CD4-positive, alpha-beta T cell treated with Interleukin-15 for 1 hour (primary cell): ENCODE measurements at regions not wholly inside any gene's neighbourhood (a gene's known extent, or its start where the extent isn't known, plus 50 kb on each side); places are given as distances from the start of the nearest gene placed in this dataset.
"Not testable (repeated sequence)": the region's sequence is repeated elsewhere in the genome, so short reads cannot be mapped to it uniquely, and the experiment has no call there.

Source experiments
- DNase-seq: peaks from one replicate; pipeline ENCODE4 v3.0.0-alpha.2; 2020

- no peak for DNase-seq
Observed at GRCh38 chr5:40210694-40211093, 469.0 kb upstream of the PTGER4 start.

DNA sequence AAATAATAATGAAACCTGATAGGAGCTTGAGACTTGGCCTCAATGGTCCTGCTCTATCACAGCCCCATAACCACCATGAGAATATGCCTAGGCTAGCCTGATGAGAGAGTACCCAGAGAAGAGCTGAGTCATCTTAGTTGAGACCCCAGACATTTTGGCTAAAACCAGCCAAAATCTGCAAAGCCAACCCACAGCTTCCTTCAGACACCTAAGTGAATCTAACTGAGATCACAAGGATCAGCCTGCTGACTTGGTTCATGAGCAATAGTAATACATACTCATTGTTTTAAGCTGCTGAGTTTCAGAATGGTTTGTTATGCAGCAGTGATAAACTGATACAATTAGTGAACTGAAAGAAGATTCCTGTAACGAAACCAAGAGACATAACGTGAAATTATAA is 473.7 kb upstream of the PTGER4 start:
- DNase-seq = no peak

DNA sequence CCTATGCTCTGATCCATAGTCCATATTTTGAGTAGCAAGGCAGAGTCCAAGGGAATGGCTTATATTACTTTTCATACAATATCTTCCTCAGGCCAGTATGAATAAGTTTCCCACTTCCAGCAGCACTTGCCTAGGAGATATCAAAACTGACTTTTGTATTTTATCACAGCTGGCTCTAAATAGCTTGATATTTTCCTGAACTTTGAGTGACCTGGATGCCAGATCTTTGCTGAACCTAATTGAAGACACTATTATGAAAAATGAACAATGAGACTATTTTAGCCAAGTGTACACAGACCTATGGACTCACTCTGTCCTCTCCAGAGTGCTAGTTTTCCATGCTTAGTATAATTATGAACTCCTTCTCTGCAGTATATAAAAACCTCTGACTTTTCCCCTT is 475.6 kb upstream of the PTGER4 start:
- no peak for DNase-seq

DNA sequence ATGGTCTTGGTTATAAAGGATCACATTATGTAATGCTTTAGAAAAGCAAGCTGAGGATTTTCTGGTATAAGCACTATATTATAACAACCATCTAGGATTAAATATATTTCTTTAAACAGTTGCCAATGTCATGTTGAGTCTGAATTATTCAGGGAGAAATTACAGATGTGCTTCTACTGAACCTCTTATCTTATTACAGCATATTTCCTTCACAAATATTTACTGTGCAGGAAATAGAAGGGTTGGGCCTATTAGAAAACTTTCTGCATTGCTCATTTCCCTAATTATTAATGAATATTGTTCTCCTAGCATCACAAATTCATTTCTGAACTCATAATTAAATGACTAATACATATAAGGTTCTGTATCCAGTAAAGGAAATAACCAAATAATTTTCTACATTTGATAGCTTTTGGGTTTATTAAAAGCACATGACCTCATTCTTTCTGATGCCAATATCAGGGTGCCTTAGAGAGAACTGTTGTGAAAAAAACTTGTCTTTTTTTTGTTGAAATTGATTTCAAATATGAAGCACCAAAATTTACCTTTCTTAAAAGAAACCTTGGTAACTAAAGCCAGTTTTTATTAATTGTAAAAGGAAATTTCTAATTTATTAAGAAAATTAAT is 476.8 kb upstream of the PTGER4 start:
- DNase-seq = no peak

DNA sequence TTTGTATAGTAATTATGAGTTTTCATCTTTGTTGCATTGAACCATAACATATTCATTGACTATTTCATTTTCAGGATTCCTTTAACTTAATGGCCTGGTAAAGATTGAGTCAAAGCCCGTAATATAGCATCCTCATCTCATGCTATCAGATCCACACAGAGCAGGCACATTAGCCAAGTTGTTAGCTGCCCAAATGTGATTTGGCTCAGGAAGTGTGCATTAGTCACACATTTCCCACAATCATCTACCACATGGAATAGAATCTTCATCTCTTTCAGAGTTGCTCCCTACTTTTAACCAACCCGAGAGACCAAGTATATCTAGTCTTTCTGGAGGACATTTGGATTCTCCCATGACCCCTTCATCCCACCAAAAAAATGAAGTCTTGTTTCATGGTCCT is 481.0 kb upstream of the PTGER4 start:
- no peak for DNase-seq

DNA sequence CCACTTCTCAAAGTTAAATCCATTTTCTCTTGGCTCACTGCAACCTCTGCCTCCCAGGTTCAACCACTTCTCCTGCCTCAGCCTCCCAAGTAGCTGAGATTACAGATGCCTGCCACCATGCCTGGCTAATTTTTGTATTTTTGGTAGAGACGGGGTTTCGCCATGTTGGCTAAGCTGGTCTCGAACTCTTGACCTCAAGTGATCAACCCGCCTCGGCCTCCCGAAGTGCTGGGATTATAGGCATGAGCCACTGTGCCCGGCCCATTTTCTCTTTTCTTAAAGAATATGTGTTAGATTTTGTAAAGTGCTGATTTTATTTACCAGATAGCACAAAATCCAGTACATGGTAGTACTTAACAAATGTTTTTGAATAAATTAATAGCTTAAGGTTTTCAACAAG is 484.1 kb upstream of the PTGER4 start:
- DNase-seq = not testable (repeated sequence)

DNA sequence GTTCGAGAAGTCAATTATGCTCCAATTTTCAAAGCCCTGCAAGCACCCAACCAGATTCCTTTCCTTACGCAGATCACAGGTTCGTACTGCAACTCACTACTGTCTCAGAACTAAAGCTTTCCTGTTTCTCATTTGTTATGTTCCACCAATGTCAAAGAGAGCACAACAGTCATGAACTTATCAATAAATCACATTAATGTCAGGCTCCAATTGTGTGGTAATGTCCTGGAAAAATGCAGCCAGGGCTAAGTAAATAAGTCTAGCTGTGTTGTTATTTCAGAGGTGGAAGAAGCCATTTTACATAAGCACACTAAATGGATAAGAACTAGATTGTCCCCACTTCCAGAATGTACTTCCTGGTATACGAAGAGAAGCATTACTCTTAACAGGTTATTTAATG is 488.6 kb upstream of the PTGER4 start:
- no peak for DNase-seq

DNA sequence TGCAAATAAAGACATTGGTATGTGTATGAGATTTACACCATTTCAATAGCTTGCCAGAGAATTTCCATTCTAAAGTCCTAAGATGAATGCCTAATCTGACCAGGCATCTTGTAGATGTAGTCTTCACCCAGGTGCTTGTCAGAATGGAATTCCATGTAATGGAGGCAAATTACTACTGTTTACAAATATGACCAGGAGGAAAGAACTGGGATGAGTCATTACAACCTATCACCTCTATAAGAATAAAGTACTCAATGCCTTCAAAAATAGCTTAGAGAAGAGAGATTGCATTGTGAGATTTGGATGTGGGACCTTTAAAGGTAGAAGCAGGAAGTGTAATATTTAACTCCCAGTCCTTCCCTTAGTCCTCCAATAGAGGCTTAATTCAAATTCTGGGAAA is 507.0 kb upstream of the PTGER4 start:
- no peak for DNase-seq

- DNase-seq = no peak
Observed at GRCh38 chr5:40171971-40172370, 507.7 kb upstream of the PTGER4 start.

DNA sequence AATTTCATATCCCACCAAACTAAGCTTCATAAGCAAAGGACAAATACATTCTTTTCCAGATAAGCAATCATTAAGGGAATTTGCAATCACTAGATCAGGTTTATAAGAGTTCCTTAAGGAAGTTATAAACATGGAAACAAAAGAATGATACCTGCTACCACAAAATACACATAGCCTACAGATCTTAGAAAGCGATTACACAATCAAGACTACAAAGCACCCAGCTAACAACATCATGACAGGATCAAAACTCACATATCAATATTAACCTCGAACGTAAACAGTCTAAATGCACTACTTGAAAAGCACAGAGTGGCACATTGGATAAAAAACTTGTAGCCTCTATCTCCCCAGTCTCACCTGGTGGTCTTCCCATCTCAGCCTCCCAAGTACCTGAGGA is 512.4 kb upstream of the PTGER4 start:
- no peak for DNase-seq

- DNase-seq = no peak
Observed at GRCh38 chr5:40166802-40167201, 512.9 kb upstream of the PTGER4 start.

- DNase-seq = no peak
Observed at GRCh38 chr5:40165789-40166728, 513.7 kb upstream of the PTGER4 start.

DNA sequence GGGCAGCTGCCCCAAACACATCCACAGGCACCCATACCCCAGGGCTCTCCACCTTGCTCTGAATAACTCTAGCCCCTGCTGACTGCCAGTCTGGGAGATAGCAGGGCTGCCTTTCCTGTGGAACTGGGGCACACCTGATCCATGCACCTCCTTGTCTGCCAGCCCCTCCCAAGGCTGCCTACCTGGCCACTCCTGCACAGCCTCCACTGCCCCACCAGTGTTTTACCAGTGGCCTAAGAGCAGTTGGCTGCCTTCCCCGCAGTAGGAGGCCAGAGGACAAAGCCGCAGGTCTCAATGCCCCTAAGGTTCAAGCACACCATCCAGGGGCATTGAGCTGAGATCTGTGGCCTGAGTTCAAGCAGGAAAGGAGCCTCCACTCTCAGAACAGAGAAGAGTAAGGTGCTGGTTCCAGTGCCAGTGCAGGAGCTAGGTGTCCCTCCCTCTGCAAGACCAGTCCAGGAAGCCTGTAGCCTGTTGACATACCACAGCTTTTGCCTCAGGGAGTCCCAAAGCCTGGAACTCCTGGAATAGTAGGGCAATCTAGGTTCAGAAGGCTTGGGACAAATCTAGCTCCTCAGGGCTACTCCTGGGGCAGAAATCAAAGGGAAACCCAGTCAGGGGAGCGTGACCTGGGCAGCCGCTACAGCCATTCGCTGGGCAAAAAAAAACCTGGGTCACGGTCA is 514.5 kb upstream of the PTGER4 start:
- DNase-seq = no peak

DNA sequence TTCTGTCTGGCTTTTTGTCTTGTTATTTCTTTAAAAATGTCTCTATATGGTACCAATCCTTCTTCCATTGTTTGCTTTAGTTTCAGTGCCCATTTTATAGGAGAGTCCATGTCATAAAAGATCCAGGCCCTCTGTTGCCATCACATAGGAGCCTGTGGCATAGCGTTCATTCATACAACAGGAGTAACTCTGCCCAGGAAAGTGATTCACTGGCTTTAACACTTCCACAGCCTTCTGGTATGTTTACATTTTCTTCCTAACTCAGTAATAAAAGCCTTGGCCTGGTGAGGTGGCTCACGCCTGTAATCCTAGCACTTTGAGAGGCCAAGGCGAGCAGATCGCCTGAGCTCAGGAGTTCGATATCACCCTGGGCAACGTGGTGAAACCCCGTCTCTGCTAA is 519.3 kb upstream of the PTGER4 start:
- no peak for DNase-seq

DNA sequence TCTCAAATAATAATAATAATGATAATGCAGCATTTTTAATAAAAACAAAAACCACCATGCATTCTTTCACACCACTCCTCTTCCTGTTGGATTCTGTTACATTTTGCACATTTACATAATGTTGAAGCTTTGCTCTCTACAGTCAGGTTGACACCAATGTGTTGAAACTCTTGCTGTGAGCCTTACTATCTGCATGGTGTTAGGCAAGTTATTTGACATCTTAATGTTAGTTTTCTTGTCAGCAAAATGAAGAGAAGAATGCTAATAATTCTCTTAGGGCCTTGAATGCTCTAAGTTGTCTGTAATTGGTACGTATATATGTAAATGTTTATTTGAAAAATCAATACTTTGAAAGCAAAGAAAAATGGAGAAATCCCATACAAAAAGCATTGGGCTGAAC is 525.5 kb upstream of the PTGER4 start:
- DNase-seq = no peak

- no peak for DNase-seq
Observed at GRCh38 chr5:40150896-40151295, 528.8 kb upstream of the PTGER4 start.

DNA sequence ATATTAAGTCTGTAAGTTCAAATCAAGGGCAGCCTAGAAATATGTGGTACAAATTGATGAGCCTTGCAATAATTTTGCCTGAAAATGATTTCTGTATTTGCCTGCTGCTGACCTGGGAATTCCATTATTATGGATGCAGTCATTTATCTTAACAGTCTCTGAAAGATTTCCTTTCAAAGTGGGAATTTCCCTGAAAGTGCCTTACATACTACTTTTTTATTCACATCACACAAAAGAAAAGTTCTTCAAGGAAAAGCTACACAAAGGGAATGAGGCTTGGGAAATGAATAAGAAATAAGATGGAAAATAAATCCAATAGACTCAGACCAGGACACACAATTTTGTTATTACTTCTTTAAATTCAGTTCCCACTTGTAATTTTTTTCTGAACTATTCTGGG is 537.8 kb upstream of the PTGER4 start:
- no peak for DNase-seq

- no peak for DNase-seq
Observed at GRCh38 chr5:40141418-40141817, 538.3 kb upstream of the PTGER4 start.

GRCh38 chr5:40137223-40137622 is 542.5 kb upstream of the PTGER4 start:
- DNase-seq = no peak

DNA sequence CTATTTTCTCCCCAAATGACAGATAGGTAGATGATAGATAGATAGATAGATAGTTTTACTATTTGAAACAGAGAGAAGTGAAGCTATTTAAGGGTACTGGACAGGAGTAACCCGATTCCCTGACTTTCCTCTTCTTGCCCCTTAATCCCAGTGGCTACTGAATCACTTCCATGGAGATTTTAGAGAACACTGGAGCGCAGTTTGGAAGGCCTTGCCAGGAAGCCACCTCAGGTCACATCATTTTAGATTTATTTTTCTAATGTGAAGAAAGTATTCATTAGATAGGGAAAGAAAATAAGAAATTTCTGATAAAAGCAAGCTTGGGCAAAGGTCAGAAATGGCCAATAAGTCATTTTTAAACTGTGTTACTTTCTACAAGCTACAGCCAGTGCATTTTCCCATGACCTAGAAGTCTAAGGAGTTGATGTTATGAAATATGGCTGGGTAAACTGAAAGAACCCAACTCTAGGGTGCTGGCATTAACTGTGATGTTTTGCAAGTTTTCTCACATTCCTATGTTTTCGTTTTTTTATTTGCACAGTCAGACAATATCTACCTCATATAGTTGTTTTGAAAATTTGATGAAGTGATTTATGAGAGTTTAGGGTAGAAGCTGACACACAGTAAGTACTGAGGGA is 544.7 kb upstream of the PTGER4 start:
- no peak for DNase-seq

GRCh38 chr5:40124367-40124766 is 555.3 kb upstream of the PTGER4 start:
- DNase-seq = no peak

- no peak for DNase-seq
Observed at GRCh38 chr5:40121236-40121635, 558.5 kb upstream of the PTGER4 start.

DNA sequence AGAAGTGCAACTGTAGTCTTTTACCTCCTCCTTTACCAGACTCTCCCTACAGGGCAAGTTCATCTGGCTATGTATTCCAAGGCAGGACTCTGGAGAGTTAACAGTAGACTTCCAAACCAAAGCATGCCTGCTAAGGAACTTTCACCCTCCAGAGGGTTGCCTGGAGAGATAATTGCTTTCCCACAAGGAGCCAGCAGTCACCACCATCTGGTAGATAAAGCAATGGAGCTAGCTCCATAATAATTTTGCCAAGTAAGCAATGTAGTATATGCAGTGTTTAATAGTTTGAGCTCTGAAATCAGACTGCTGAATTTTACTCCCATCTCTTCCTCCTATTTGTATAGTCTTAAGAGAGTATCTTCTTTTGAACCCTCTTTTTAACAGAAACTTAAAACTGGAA is 566.8 kb upstream of the PTGER4 start:
- no peak for DNase-seq
